BLaER1 treated with 17β-estradiol and CSF1 and Interleukin-3, amounts not matched to agents 10 nM and 100 nM (cell line): ENCODE measurements at regions not wholly inside any gene's neighbourhood (a gene's known extent, or its start where the extent isn't known, plus 50 kb on each side); places are given as distances from the start of the nearest gene placed in this dataset.

Experiments
- H3K27ac ChIP-seq, 11 experiments: shearing (Covaris generic); formaldehyde crosslinking; 2 replicates each; pipeline ENCODE4 v1.8.1; 2022
- H3K27me3 ChIP-seq, 11 experiments: shearing (Covaris generic); formaldehyde crosslinking; 2 replicates each; pipeline ENCODE4 v1.8.1; 2022
- H3K36me3 ChIP-seq, 11 experiments: shearing (Covaris generic); formaldehyde crosslinking; 2 replicates each; pipeline ENCODE4 v1.8.1; 2022
- H3K4me1 ChIP-seq, 10 experiments: shearing (Covaris generic); formaldehyde crosslinking; 2 replicates each; pipeline ENCODE4 v1.8.1; 2022
- H3K4me2 ChIP-seq, 11 experiments: shearing (Covaris generic); formaldehyde crosslinking; 2 replicates each; pipeline ENCODE4 v1.8.1; 2022
- H3K4me3 ChIP-seq, 10 experiments: shearing (Covaris generic); formaldehyde crosslinking; 2 replicates each; pipeline ENCODE4 v1.8.1; 2022
- H3K9ac ChIP-seq, 11 experiments: shearing (Covaris generic); formaldehyde crosslinking; 2 replicates each; pipeline ENCODE4 v1.8.1; 2022
- H3K9me3 ChIP-seq, 11 experiments: shearing (Covaris generic); formaldehyde crosslinking; replicated peaks in 1 of 11; 2 replicates each; pipeline ENCODE4 v1.8.1; 2022
- H4K20me1 ChIP-seq, 11 experiments: shearing (Covaris generic); formaldehyde crosslinking; 2 replicates each; pipeline ENCODE4 v1.8.1; 2022
- Cebpa-rat ChIP-seq, 11 experiments: shearing (Covaris generic); IDR thresholded peaks; 2 replicates each; pipeline ENCODE4 v1.8.1; 2022

GRCh38 chr3:159765030-159765859 lies 223.4 kb upstream of the IL12A start:
- Histone ChIP-seq H3K4me3 (peak overlapping the region; percentile 66 to 92 (median 85)), H3K9ac (peak overlapping the region; percentile 65 to 87 (median 80); a peak in 21 of 22 replicates), H3K4me2 (peak overlapping the region; percentile 88 to 99 (median 98)), H3K27ac (peak overlapping the region in 9 of 11 experiments; percentile 32 to 82 (median 77); a peak in 18 of 22 replicates), H3K36me3 (no peaks in the 10 kb centered on the region), H3K9me3 (no peaks in the 10 kb centered on the region), H3K4me1 (peaks cover 8 to 23% (median 21%) of the 10 kb centered on the region in 10 experiments), H3K27me3 (peaks cover 0 to 6% (median 0%) of the 10 kb centered on the region in 11 experiments; a peak in 2 of 22 replicates), H4K20me1 (peaks cover 0 to 9% (median 0%) of the 10 kb centered on the region in 11 experiments; a peak in 5 of 22 replicates)
- TF ChIP-seq Cebpa-rat (IDR thresholded peaks at IDR 0.05) = no peak

- Histone ChIP-seq H3K36me3 (no peaks in the 10 kb centered on the region), H3K27me3 (peaks cover 0 to 6% (median 0%) of the 10 kb centered on the region in 11 experiments; a peak in 2 of 22 replicates), H3K4me2 (peak overlapping the region; percentile 88 to 99 (median 98)), H3K4me1 (peaks cover 8 to 23% (median 21%) of the 10 kb centered on the region in 10 experiments), H3K9me3 (no peaks in the 10 kb centered on the region), H3K9ac (peak overlapping the region in 10 of 11 experiments; percentile 65 to 87 (median 81); a peak in 18 of 22 replicates), H3K27ac (peak overlapping the region in 3 of 11 experiments; percentile 21 to 81 (median 80); a peak in 1 of 22 replicates), H3K4me3 (peak overlapping the region; percentile 66 to 92 (median 85)), H4K20me1 (peaks cover 0 to 9% (median 0%) of the 10 kb centered on the region in 11 experiments; a peak in 5 of 22 replicates)
- no peak for TF ChIP-seq Cebpa-rat (IDR thresholded peaks at IDR 0.05)
Observed at GRCh38 chr3:159765860-159766294, 222.8 kb upstream of the IL12A start.

GRCh38 chr3:159766563-159767185 lies 222.0 kb upstream of the IL12A start:
- no peak for TF ChIP-seq Cebpa-rat (IDR thresholded peaks at IDR 0.05)
- Histone ChIP-seq H3K27ac (no peak overlapping the region), H4K20me1 (peaks cover 0 to 9% (median 0%) of the 10 kb centered on the region in 11 experiments; a peak in 5 of 22 replicates), H3K9ac (no peak overlapping the region), H3K4me2 (peak overlapping the region in 9 of 11 experiments; percentile 88 to 99 (median 98); a peak in 15 of 22 replicates), H3K36me3 (no peaks in the 10 kb centered on the region), H3K4me3 (no peak overlapping the region), H3K9me3 (no peaks in the 10 kb centered on the region), H3K27me3 (peaks cover 0 to 6% (median 0%) of the 10 kb centered on the region in 11 experiments; a peak in 2 of 22 replicates), H3K4me1 (peaks cover 8 to 23% (median 21%) of the 10 kb centered on the region in 10 experiments)

DNA sequence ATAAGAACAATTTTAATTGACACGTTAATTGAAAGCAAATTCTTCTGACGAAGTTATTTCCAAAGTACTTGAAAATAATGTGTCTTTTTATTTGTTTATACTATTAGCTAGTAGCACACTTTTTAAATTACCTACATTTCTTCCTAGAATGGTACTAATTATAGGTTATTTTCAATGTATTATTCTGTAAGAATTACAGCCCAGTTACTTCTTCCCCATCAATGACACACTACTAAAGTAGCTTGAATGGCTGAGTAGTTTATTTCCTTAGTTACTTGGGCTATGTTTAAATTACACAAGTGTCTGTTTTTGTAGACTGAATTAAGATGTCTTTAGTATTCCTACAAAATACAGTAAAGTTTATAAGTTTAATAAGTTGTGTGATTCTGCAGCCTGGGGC lies 217.6 kb upstream of the IL12A start:
- H3K4me1 ChIP-seq = peaks cover 1 to 10% (median 7%) of the 10 kb centered on the region in 10 experiments
- H3K9ac ChIP-seq = no peak overlapping the region
- no peak overlapping the region for H3K27ac ChIP-seq
- peaks cover 0 to 4% (median 0%) of the 10 kb centered on the region in 11 experiments; a peak in 1 of 22 replicates for H3K36me3 ChIP-seq
- no peaks in the 10 kb centered on the region for H3K9me3 ChIP-seq
- H3K27me3 ChIP-seq = peaks cover 0 to 2% (median 0%) of the 10 kb centered on the region in 11 experiments; a peak in 2 of 22 replicates
- peaks cover 0 to 5% (median 0%) of the 10 kb centered on the region in 11 experiments; a peak in 5 of 22 replicates for H4K20me1 ChIP-seq
- H3K4me3 ChIP-seq = no peak overlapping the region
- no peak overlapping the region for H3K4me2 ChIP-seq
- no peak for TF ChIP-seq Cebpa-rat (IDR thresholded peaks at IDR 0.05)

- peaks cover 0 to 8% (median 0%) of the 10 kb centered on the region in 10 experiments; a peak in 2 of 20 replicates for H3K4me1 ChIP-seq
- no peak overlapping the region for H3K4me2 ChIP-seq
- H3K9ac ChIP-seq = no peak overlapping the region
- H4K20me1 ChIP-seq = no peaks in the 10 kb centered on the region
- peaks cover 0 to 4% (median 0%) of the 10 kb centered on the region in 11 experiments; a peak in 1 of 22 replicates for H3K36me3 ChIP-seq
- H3K27me3 ChIP-seq = no peaks in the 10 kb centered on the region
- H3K27ac ChIP-seq = no peak overlapping the region
- no peak overlapping the region for H3K4me3 ChIP-seq
- no peaks in the 10 kb centered on the region for H3K9me3 ChIP-seq
- no peak for TF ChIP-seq Cebpa-rat (IDR thresholded peaks at IDR 0.05)
Observed at GRCh38 chr3:159771865-159772611, 216.6 kb upstream of the IL12A start.

GRCh38 chr3:159773706-159774105 lies 214.9 kb upstream of the IL12A start:
- H3K27ac ChIP-seq = no peak overlapping the region
- no peaks in the 10 kb centered on the region for H3K27me3 ChIP-seq
- H3K36me3 ChIP-seq = peaks cover 0 to 4% (median 0%) of the 10 kb centered on the region in 11 experiments; a peak in 1 of 22 replicates
- H3K9me3 ChIP-seq = no peaks in the 10 kb centered on the region
- H3K4me3 ChIP-seq = no peak overlapping the region
- no peak overlapping the region for H3K9ac ChIP-seq
- no peak overlapping the region for H3K4me2 ChIP-seq
- H3K4me1 ChIP-seq = peaks cover 0 to 8% (median 0%) of the 10 kb centered on the region in 10 experiments; a peak in 2 of 20 replicates
- no peaks in the 10 kb centered on the region for H4K20me1 ChIP-seq
- TF ChIP-seq Cebpa-rat (IDR thresholded peaks at IDR 0.05) = no peak

DNA sequence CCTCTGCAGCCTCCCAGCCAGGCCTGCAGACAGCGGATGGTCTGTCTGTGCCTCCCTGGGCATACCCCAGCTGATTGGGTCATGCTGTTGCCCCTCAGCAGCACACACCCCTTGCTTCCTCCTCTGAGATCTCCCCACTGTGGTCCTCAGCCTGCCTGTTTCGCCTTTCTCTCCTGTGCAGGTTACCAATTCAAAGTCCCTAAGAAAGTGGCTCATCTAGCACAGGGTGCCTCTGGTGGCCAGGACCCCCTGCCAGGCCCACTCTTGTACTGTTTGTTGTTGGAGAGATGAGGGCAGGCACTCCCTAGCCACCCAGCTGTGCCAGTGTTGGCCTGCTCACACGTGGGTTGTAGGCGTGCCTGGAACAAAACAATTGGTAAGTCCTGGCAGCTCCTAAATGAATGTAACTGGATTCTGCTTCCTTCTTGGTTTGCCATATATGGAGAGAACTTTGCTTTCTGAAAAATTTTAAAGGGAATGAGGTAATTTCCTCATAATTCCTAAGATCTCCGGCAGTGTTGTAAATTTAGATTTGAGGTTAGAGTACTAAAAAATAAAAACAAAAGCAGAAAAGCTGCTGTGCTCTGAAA lies 213.2 kb upstream of the IL12A start:
- Histone ChIP-seq H3K9me3 (no peaks in the 10 kb centered on the region), H3K4me3 (no peak overlapping the region), H3K36me3 (peaks cover 0 to 4% (median 0%) of the 10 kb centered on the region in 11 experiments; a peak in 1 of 22 replicates), H3K4me2 (peak overlapping the region in 2 of 11 experiments; percentile 21 to 28; a peak in 2 of 22 replicates), H3K9ac (no peak overlapping the region), H3K27ac (no peak overlapping the region), H3K4me1 (peaks cover 0 to 8% (median 0%) of the 10 kb centered on the region in 10 experiments; a peak in 2 of 20 replicates), H4K20me1 (no peaks in the 10 kb centered on the region), H3K27me3 (no peaks in the 10 kb centered on the region)
- no peak for TF ChIP-seq Cebpa-rat (IDR thresholded peaks at IDR 0.05)

GRCh38 chr3:159776779-159777178 lies 211.9 kb upstream of the IL12A start:
- H3K4me3 ChIP-seq = no peak overlapping the region
- H3K9me3 ChIP-seq = no peaks in the 10 kb centered on the region
- no peaks in the 10 kb centered on the region for H3K27me3 ChIP-seq
- no peak overlapping the region for H3K27ac ChIP-seq
- peaks cover 0 to 4% (median 0%) of the 10 kb centered on the region in 11 experiments; a peak in 1 of 22 replicates for H3K36me3 ChIP-seq
- no peak overlapping the region for H3K9ac ChIP-seq
- no peak for TF ChIP-seq Cebpa-rat (IDR thresholded peaks at IDR 0.05)
- H3K4me2 ChIP-seq = no peak overlapping the region
- H3K4me1 ChIP-seq = peaks cover 0 to 8% (median 0%) of the 10 kb centered on the region in 10 experiments; a peak in 2 of 20 replicates
- no peaks in the 10 kb centered on the region for H4K20me1 ChIP-seq
